ENCODE measurements at regions not wholly inside any gene's neighbourhood (a gene's known extent, or its start where the extent isn't known, plus 50 kb on each side); places are given as distances from the start of the nearest gene placed in this dataset.

GRCh38 chr14:29217813-29218450 lies 451.3 kb downstream of the FOXG1 start:
- no peaks in the 10 kb centered on the region for H3K27me3 ChIP-seq (ENCODE audit: insufficient read depth, low read length)
- H4K20me1 ChIP-seq (ENCODE audit: insufficient read depth, low read length) = no peaks in the 10 kb centered on the region
- no peaks in the 10 kb centered on the region for H3K9me3 ChIP-seq (ENCODE audit: low read depth, low read length)
- H3K79me2 ChIP-seq (ENCODE audit: insufficient read depth, low read length) = no peaks in the 10 kb centered on the region
- no peak overlapping the region for H3K4me2 ChIP-seq (ENCODE audit: insufficient read depth, low read length)
- TF ChIP-seq CTCF (IDR thresholded peaks at IDR 0.05; ENCODE audit: extremely low read depth, low read depth, low read length) = no peak
- no peaks in the 10 kb centered on the region for H3K36me3 ChIP-seq (ENCODE audit: insufficient read depth, low read length)
- H3K27ac ChIP-seq (ENCODE audit: low read depth, low read length) = no peak overlapping the region
- H2AFZ ChIP-seq (ENCODE audit: low read length) = no peak overlapping the region
- H3K4me3 ChIP-seq (ENCODE audit: insufficient read depth, low read length) = no peak overlapping the region
- peaks cover 3% of the 10 kb centered on the region for H3K4me1 ChIP-seq (ENCODE audit: insufficient read depth, low read length)
- no peak for DNase-seq (ENCODE audit: insufficient read length, low spot score, missing footprints)

GRCh38 chr14:29220072-29220471 lies 453.5 kb downstream of the FOXG1 start:
- no peak overlapping the region for H3K4me3 ChIP-seq (ENCODE audit: insufficient read depth, low read length)
- H2AFZ ChIP-seq (ENCODE audit: low read length) = no peak overlapping the region
- H3K36me3 ChIP-seq (ENCODE audit: insufficient read depth, low read length) = no peaks in the 10 kb centered on the region
- H3K27me3 ChIP-seq (ENCODE audit: insufficient read depth, low read length) = no peaks in the 10 kb centered on the region
- peaks cover 3% of the 10 kb centered on the region for H3K4me1 ChIP-seq (ENCODE audit: insufficient read depth, low read length)
- no peak for DNase-seq (ENCODE audit: insufficient read length, low spot score, missing footprints)
- no peaks in the 10 kb centered on the region for H4K20me1 ChIP-seq (ENCODE audit: insufficient read depth, low read length)
- H3K79me2 ChIP-seq (ENCODE audit: insufficient read depth, low read length) = no peaks in the 10 kb centered on the region
- no peak overlapping the region for H3K27ac ChIP-seq (ENCODE audit: low read depth, low read length)
- no peak overlapping the region for H3K4me2 ChIP-seq (ENCODE audit: insufficient read depth, low read length)
- H3K9me3 ChIP-seq (ENCODE audit: low read depth, low read length) = no peaks in the 10 kb centered on the region
- TF ChIP-seq CTCF (IDR thresholded peaks at IDR 0.05; ENCODE audit: extremely low read depth, low read depth, low read length) = no peak

- DNase-seq (ENCODE audit: insufficient read length, low spot score, missing footprints) = no peak
- H3K9me3 ChIP-seq (ENCODE audit: low read depth, low read length) = no peaks in the 10 kb centered on the region
- H3K27ac ChIP-seq (ENCODE audit: low read depth, low read length) = no peak overlapping the region
- H3K27me3 ChIP-seq (ENCODE audit: insufficient read depth, low read length) = no peaks in the 10 kb centered on the region
- no peaks in the 10 kb centered on the region for H3K36me3 ChIP-seq (ENCODE audit: insufficient read depth, low read length)
- H3K79me2 ChIP-seq (ENCODE audit: insufficient read depth, low read length) = no peaks in the 10 kb centered on the region
- H3K4me3 ChIP-seq (ENCODE audit: insufficient read depth, low read length) = no peak overlapping the region
- no peak for TF ChIP-seq CTCF (IDR thresholded peaks at IDR 0.05; ENCODE audit: extremely low read depth, low read depth, low read length)
- H4K20me1 ChIP-seq (ENCODE audit: insufficient read depth, low read length) = no peaks in the 10 kb centered on the region
- H3K4me2 ChIP-seq (ENCODE audit: insufficient read depth, low read length) = no peak overlapping the region
- H2AFZ ChIP-seq (ENCODE audit: low read length) = no peak overlapping the region
- H3K4me1 ChIP-seq (ENCODE audit: insufficient read depth, low read length) = peaks cover 3% of the 10 kb centered on the region
These were observed 454.0 kb downstream of the FOXG1 start for GRCh38 chr14:29220566-29220965.

- H3K4me1 ChIP-seq (ENCODE audit: insufficient read depth, low read length) = peaks cover 3% of the 10 kb centered on the region
- no peak for TF ChIP-seq CTCF (IDR thresholded peaks at IDR 0.05; ENCODE audit: extremely low read depth, low read depth, low read length)
- H3K27ac ChIP-seq (ENCODE audit: low read depth, low read length) = no peak overlapping the region
- H3K27me3 ChIP-seq (ENCODE audit: insufficient read depth, low read length) = no peaks in the 10 kb centered on the region
- H3K79me2 ChIP-seq (ENCODE audit: insufficient read depth, low read length) = no peaks in the 10 kb centered on the region
- no peak for DNase-seq (ENCODE audit: insufficient read length, low spot score, missing footprints)
- H4K20me1 ChIP-seq (ENCODE audit: insufficient read depth, low read length) = no peaks in the 10 kb centered on the region
- H3K4me2 ChIP-seq (ENCODE audit: insufficient read depth, low read length) = no peak overlapping the region
- H3K36me3 ChIP-seq (ENCODE audit: insufficient read depth, low read length) = no peaks in the 10 kb centered on the region
- no peak overlapping the region for H2AFZ ChIP-seq (ENCODE audit: low read length)
- no peaks in the 10 kb centered on the region for H3K9me3 ChIP-seq (ENCODE audit: low read depth, low read length)
- no peak overlapping the region for H3K4me3 ChIP-seq (ENCODE audit: insufficient read depth, low read length)
These were observed 455.4 kb downstream of the FOXG1 start for GRCh38 chr14:29222006-29222405.
